NCI-H510A treated with DMSO at 0.1 percent for 48 hours (cell line): ENCODE measurements at regions not wholly inside any gene's neighbourhood (a gene's known extent, or its start where the extent isn't known, plus 50 kb on each side); places are given as distances from the start of the nearest gene placed in this dataset.

Source experiments
- DNase-seq: peaks from one replicate; lab custom pipeline; 2025; lab: John Stamatoyannopoulos, UW

GRCh38 chr20:7346562-7346961 is 579.1 kb downstream of the BMP2 start:
- no peak for DNase-seq

GRCh38 chr20:7347409-7347808 is 579.9 kb downstream of the BMP2 start:
- DNase-seq = no peak

GRCh38 chr20:7348253-7348652 is 580.8 kb downstream of the BMP2 start:
- no peak for DNase-seq

- DNase-seq = no peak
Measured at GRCh38 chr20:7352165-7352564, 584.7 kb downstream of the BMP2 start.

GRCh38 chr20:7355051-7355450 is 585.2 kb downstream of the HAO1 start:
- DNase-seq = no peak

- DNase-seq = no peak
Measured at GRCh38 chr20:7358670-7359069, 581.6 kb downstream of the HAO1 start.

- DNase-seq = no peak
Measured at GRCh38 chr20:7359739-7360138, 580.5 kb downstream of the HAO1 start.

GRCh38 chr20:7361321-7361720 is 578.9 kb downstream of the HAO1 start:
- DNase-seq = no peak

- DNase-seq = no peak
Measured at GRCh38 chr20:7361931-7362330, 578.3 kb downstream of the HAO1 start.

- peak; percentile 39 for DNase-seq
Measured at GRCh38 chr20:7362601-7363000, 577.7 kb downstream of the HAO1 start.

GRCh38 chr20:7366189-7366588 is 574.1 kb downstream of the HAO1 start:
- DNase-seq = no peak

GRCh38 chr20:7371518-7372163 is 568.6 kb downstream of the HAO1 start:
- no peak for DNase-seq

GRCh38 chr20:7375905-7376304 is 564.4 kb downstream of the HAO1 start:
- DNase-seq = no peak

GRCh38 chr20:7378864-7379605 is 561.2 kb downstream of the HAO1 start:
- no peak for DNase-seq

- DNase-seq = no peak
Measured at GRCh38 chr20:7379621-7380220, 560.5 kb downstream of the HAO1 start.

- DNase-seq = peak; percentile 36
Measured at GRCh38 chr20:7383216-7383615, 557.0 kb downstream of the HAO1 start.

GRCh38 chr20:7387638-7388193 is 552.5 kb downstream of the HAO1 start:
- no peak for DNase-seq

- DNase-seq = no peak
Measured at GRCh38 chr20:7389216-7389615, 551.0 kb downstream of the HAO1 start.

- DNase-seq = no peak
Measured at GRCh38 chr20:7392542-7393206, 547.6 kb downstream of the HAO1 start.

- DNase-seq = no peak
Measured at GRCh38 chr20:7399114-7399513, 541.1 kb downstream of the HAO1 start.

- no peak for DNase-seq
Measured at GRCh38 chr20:7399575-7399974, 540.7 kb downstream of the HAO1 start.

- DNase-seq = no peak
Measured at GRCh38 chr20:7406671-7407070, 533.6 kb downstream of the HAO1 start.

- DNase-seq = no peak
Measured at GRCh38 chr20:7410150-7410549, 530.1 kb downstream of the HAO1 start.
